ENCODE measurements at regions not wholly inside any gene's neighbourhood (a gene's known extent, or its start where the extent isn't known, plus 50 kb on each side); places are given as distances from the start of the nearest gene placed in this dataset.
A peak's percentile ranks its signal among the peaks of the same experiment; 100 is the strongest.

- no peaks in the 10 kb centered on the region for H3K36me3 ChIP-seq (ENCODE audit: control insufficient read depth, insufficient read depth, low read length)
- no peak overlapping the region for H3K4me3 ChIP-seq (replicated peaks in 1 of 4; ENCODE audit: control extremely low read depth in 1 of 4, insufficient read depth in 1 of 4, low read depth in 3 of 4, low read length in 4 of 4)
- no peaks in the 10 kb centered on the region for H3K79me2 ChIP-seq (ENCODE audit: control insufficient read depth, insufficient read depth, low read length)
- H3K4me2 ChIP-seq (ENCODE audit: extremely low read depth, insufficient read depth, low read length): no peak overlapping the region
- peaks cover 2% of the 10 kb centered on the region for H3K27me3 ChIP-seq (ENCODE audit: control insufficient read depth, insufficient read depth, low read length)
- no peaks in the 10 kb centered on the region for H4K20me1 ChIP-seq (ENCODE audit: control insufficient read depth, extremely low read depth, insufficient read depth, low read length)
- no peak overlapping the region for H3K9ac ChIP-seq (ENCODE audit: insufficient read depth, low read length)
- H3K4me1 ChIP-seq (ENCODE audit: control insufficient read depth, extremely low read depth, insufficient read depth, low read length): peaks cover 29% of the 10 kb centered on the region
- no peaks in the 10 kb centered on the region for H3K9me3 ChIP-seq (ENCODE audit: control insufficient read depth, insufficient read depth, low read depth, low read length)
- H3K27ac ChIP-seq (ENCODE audit: insufficient read depth, low read length): peak overlapping the region; percentile 65
- DNase-seq (ENCODE audit: low read depth in 2 of 2): peak; percentile 87 to 97
- TF ChIP-seq EZH2 (IDR thresholded peaks at IDR 0.05; ENCODE audit: low read length, missing control alignments) (no peak), CTCF (conservative IDR thresholded peaks at IDR 0.05 in 1 of 2, IDR thresholded peaks at IDR 0.05 in 1 of 2; ENCODE audit: low read depth in 1 of 2, low read length in 2 of 2) (peak in 1 of 2 donors; percentile 44)
- H2AFZ ChIP-seq (ENCODE audit: low read length): no peak overlapping the region
These were observed 53.2 kb upstream of the CDON start for GRCh38 chr11:126115816-126116331.

- Histone ChIP-seq H3K27me3 (ENCODE audit: control insufficient read depth, insufficient read depth, low read length) (no peaks in the 10 kb centered on the region), H3K79me2 (ENCODE audit: control insufficient read depth, insufficient read depth, low read length) (no peaks in the 10 kb centered on the region), H3K9me3 (ENCODE audit: control insufficient read depth, insufficient read depth, low read depth, low read length) (no peaks in the 10 kb centered on the region), H3K36me3 (ENCODE audit: control insufficient read depth, insufficient read depth, low read length) (no peaks in the 10 kb centered on the region), H3K4me2 (ENCODE audit: extremely low read depth, insufficient read depth, low read length) (peak overlapping the region; percentile 10), H3K4me1 (ENCODE audit: control insufficient read depth, extremely low read depth, insufficient read depth, low read length) (peaks cover 29% of the 10 kb centered on the region), H3K27ac (ENCODE audit: insufficient read depth, low read length) (peak overlapping the region; percentile 62), H3K4me3 (replicated peaks in 1 of 4; ENCODE audit: control extremely low read depth in 1 of 4, insufficient read depth in 1 of 4, low read depth in 3 of 4, low read length in 4 of 4) (no peak overlapping the region), H2AFZ (ENCODE audit: low read length) (no peak overlapping the region), H3K9ac (ENCODE audit: insufficient read depth, low read length) (peak overlapping the region; percentile 24), H4K20me1 (ENCODE audit: control insufficient read depth, extremely low read depth, insufficient read depth, low read length) (no peaks in the 10 kb centered on the region)
- peak in 1 of 2 donors; percentile 45 for DNase-seq (ENCODE audit: low read depth in 2 of 2)
- TF ChIP-seq EZH2 (IDR thresholded peaks at IDR 0.05; ENCODE audit: low read length, missing control alignments): no peak
- no peak for TF ChIP-seq CTCF (conservative IDR thresholded peaks at IDR 0.05 in 1 of 2, IDR thresholded peaks at IDR 0.05 in 1 of 2; ENCODE audit: low read depth in 1 of 2, low read length in 2 of 2)
These were observed 52.4 kb upstream of the CDON start for GRCh38 chr11:126115127-126115495.

GRCh38 chr11:126114486-126115126 lies 51.9 kb upstream of the CDON start:
- no peak overlapping the region for H2AFZ ChIP-seq (ENCODE audit: low read length)
- H3K79me2 ChIP-seq (ENCODE audit: control insufficient read depth, insufficient read depth, low read length): no peaks in the 10 kb centered on the region
- H3K9me3 ChIP-seq (ENCODE audit: control insufficient read depth, insufficient read depth, low read depth, low read length): no peaks in the 10 kb centered on the region
- H3K36me3 ChIP-seq (ENCODE audit: control insufficient read depth, insufficient read depth, low read length): no peaks in the 10 kb centered on the region
- H3K27me3 ChIP-seq (ENCODE audit: control insufficient read depth, insufficient read depth, low read length): no peaks in the 10 kb centered on the region
- H3K4me2 ChIP-seq (ENCODE audit: extremely low read depth, insufficient read depth, low read length): no peak overlapping the region
- H3K27ac ChIP-seq (ENCODE audit: insufficient read depth, low read length): peak overlapping the region; percentile 78
- TF ChIP-seq CTCF (conservative IDR thresholded peaks at IDR 0.05 in 1 of 2, IDR thresholded peaks at IDR 0.05 in 1 of 2; ENCODE audit: low read depth in 1 of 2, low read length in 2 of 2): no peak
- TF ChIP-seq EZH2 (IDR thresholded peaks at IDR 0.05; ENCODE audit: low read length, missing control alignments): no peak
- H4K20me1 ChIP-seq (ENCODE audit: control insufficient read depth, extremely low read depth, insufficient read depth, low read length): no peaks in the 10 kb centered on the region
- no peak overlapping the region for H3K4me3 ChIP-seq (replicated peaks in 1 of 4; ENCODE audit: control extremely low read depth in 1 of 4, insufficient read depth in 1 of 4, low read depth in 3 of 4, low read length in 4 of 4)
- no peak for DNase-seq (ENCODE audit: low read depth in 2 of 2)
- peaks cover 31% of the 10 kb centered on the region for H3K4me1 ChIP-seq (ENCODE audit: control insufficient read depth, extremely low read depth, insufficient read depth, low read length)
- peak overlapping the region; percentile 24 for H3K9ac ChIP-seq (ENCODE audit: insufficient read depth, low read length)

Data from fibroblast of lung (primary cell).